ENCODE measurements at regions not wholly inside any gene's neighbourhood (a gene's known extent, or its start where the extent isn't known, plus 50 kb on each side); places are given as distances from the start of the nearest gene placed in this dataset.

DNA sequence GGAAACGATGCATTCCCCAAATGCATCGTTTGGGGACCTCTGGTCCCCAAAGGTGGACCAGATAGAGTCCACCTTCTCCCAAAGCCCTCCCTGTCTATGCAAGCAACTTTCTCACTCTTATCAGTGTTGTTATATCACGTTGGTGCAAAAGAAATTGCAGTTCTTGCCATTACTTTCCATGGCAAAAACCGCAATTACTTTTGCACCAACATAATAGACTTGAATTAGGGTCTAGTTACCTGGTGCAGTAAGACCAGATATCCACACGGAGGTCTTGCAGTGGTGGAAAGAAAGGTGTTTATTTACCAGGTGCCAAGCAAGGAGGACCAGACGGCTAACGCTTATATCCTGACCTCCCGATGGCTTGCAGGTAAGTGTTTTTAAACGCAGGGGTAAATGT lies 129.0 kb downstream of the MIAT start:
- TF ChIP-seq, protein P1, sequence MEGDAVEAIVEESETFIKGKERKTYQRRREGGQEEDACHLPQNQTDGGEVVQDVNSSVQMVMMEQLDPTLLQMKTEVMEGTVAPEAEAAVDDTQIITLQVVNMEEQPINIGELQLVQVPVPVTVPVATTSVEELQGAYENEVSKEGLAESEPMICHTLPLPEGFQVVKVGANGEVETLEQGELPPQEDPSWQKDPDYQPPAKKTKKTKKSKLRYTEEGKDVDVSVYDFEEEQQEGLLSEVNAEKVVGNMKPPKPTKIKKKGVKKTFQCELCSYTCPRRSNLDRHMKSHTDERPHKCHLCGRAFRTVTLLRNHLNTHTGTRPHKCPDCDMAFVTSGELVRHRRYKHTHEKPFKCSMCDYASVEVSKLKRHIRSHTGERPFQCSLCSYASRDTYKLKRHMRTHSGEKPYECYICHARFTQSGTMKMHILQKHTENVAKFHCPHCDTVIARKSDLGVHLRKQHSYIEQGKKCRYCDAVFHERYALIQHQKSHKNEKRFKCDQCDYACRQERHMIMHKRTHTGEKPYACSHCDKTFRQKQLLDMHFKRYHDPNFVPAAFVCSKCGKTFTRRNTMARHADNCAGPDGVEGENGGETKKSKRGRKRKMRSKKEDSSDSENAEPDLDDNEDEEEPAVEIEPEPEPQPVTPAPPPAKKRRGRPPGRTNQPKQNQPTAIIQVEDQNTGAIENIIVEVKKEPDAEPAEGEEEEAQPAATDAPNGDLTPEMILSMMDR (IDR thresholded peaks at IDR 0.05; ENCODE audit: low read length) = no peak
- TF ChIP-seq EZH2phosphoT487 (IDR thresholded peaks at IDR 0.05; ENCODE audit: low read length) (no peak), EZH2 (optimal IDR thresholded peaks at IDR 0.05; ENCODE audit: low read depth, low read length) (no peak)

All from MM.1S (cell line).